Body of pancreas (tissue), 4 donors: ENCODE measurements at regions not wholly inside any gene's neighbourhood (a gene's known extent, or its start where the extent isn't known, plus 50 kb on each side); places are given as distances from the start of the nearest gene placed in this dataset.

ENCODE experiments used
- CTCF ChIP-seq, 7 experiments: fragments of 450-650 bp in 4 of 7; fragments of 200-600 bp in 3 of 7; sonication (generic) in 3 of 7; IDR thresholded peaks; one replicate each; pipeline ENCODE4 v1.5.1; 2016 to 2019; ENCODE audit warnings: antibody characterized with exemption in 7 of 7
- POLR2A ChIP-seq, 3 donors: fragments of 450-650 bp; IDR thresholded peaks; one replicate each; pipeline ENCODE4 v1.6.1; 2016; ENCODE audit warnings: antibody characterized with exemption in 3 of 3, mild to moderate bottlenecking in 2 of 3

- TF ChIP-seq CTCF (IDR thresholded peaks at IDR 0.05) (no peak), POLR2A (IDR thresholded peaks at IDR 0.05) (no peak)
Measured at GRCh38 chr5:105872569-105873270, 1798.0 kb downstream of the EFNA5 start.
